ENCODE measurements at regions not wholly inside any gene's neighbourhood (a gene's known extent, or its start where the extent isn't known, plus 50 kb on each side); places are given as distances from the start of the nearest gene placed in this dataset.

DNA sequence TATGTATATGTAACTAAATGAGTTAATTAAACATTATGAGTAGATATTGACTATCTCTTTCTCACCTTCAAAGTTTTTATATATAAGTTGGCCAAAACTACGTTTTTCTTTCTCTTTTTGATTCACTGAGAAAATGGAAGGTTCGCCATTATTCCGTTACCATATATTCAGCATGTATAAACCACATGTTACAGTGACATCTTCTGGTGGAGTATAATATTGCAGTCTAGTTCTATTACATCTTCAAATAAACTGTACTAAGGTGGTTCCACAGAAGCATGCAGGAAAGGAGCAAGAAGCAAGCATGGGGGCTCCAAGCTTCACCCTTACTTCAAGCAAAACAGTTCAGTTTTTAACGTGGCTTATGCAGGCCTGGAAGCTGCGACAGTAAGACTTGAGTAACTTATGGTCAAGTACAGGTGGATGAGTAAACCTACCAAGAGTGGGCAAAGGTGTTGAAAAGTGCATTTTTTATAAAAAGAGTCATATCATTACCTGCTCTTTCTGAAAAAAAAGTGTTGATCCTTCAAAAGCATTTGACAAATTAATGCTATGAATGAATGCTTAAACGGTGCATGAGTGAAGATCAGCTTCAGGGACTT is 129.8 kb upstream of the RAB6C start:
- peaks cover 20% of the 10 kb centered on the region for H3K27me3 Mint-ChIP-seq (ENCODE audit: low read depth)
- CTCF ChIA-PET = interaction anchor here (1.1 kb wide), 2 partner anchors 22 to 25 kb away, joined by 3 to 4 read pairs; no protein-coding TSS in a partner anchor
- DNase-seq = no peak
- H3K27ac Mint-ChIP-seq = no peak overlapping the region
- H3K9me3 Mint-ChIP-seq = no peaks in the 10 kb centered on the region
- H3K4me3 Mint-ChIP-seq = no peak overlapping the region
- intact Hi-C loops (cut with micrococcal nuclease) = loop anchor here (1.0 to 2.0 kb wide), 2 partner anchors 1113 to 1527 kb away; no protein-coding TSS in a partner anchor
- H3K36me3 Mint-ChIP-seq (ENCODE audit: low read depth) = peaks cover 1% of the 10 kb centered on the region
- H3K4me1 Mint-ChIP-seq (ENCODE audit: low read depth) = no peaks in the 10 kb centered on the region

DNA sequence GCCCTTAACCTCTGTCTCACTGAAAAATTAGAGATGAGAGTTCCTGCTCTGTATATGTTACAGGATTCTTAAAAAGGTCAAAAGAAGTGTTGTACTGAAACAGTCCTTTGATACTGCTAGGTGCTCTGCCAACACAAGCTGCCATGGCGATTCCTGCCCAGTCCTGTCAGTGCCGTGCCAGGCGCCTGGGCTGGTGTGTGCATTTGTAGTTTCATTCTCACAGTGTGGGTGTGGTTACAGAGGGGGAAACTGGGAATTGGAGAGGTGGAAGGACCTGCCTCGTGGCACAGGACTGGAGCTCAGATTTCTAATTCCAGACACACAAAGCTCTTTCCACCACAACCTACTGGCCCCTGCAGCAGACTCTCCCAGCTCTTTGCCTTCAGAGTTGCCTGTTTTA is 122.3 kb upstream of the RAB6C start:
- Mint-ChIP-seq H3K36me3 (ENCODE audit: low read depth) (no peaks in the 10 kb centered on the region), H3K4me3 (no peak overlapping the region), H3K27ac (no peak overlapping the region), H3K4me1 (ENCODE audit: low read depth) (no peaks in the 10 kb centered on the region), H3K9me3 (peaks cover 3% of the 10 kb centered on the region), H3K27me3 (ENCODE audit: low read depth) (no peaks in the 10 kb centered on the region)
- intact Hi-C loops (cut with micrococcal nuclease) = no loop called here
- CTCF ChIA-PET = no interaction called here
- no peak for DNase-seq

DNA sequence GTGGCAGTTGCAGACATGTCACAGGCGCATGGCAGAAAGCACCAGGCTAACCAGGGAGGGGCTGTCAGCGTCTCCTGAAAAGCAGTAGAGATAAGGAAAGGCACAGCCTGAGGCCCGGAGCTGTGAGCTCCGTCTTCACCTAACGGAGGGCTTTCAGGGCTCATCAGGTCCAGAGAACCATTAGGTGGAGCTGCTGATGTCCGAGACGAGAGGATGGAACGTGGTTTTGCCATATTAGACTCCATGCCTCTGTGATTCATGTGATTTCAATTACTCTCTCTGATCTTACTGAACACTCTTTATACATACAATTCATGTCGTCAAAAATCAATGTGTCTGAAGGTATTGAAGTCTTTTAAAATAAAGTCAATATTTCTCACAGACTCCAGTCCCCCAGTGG is 120.3 kb upstream of the RAB6C start:
- Mint-ChIP-seq H3K36me3 (ENCODE audit: low read depth) (no peaks in the 10 kb centered on the region), H3K27me3 (ENCODE audit: low read depth) (no peaks in the 10 kb centered on the region), H3K4me1 (ENCODE audit: low read depth) (no peaks in the 10 kb centered on the region), H3K4me3 (no peak overlapping the region), H3K27ac (no peak overlapping the region), H3K9me3 (peaks cover 3% of the 10 kb centered on the region)
- intact Hi-C loops (cut with micrococcal nuclease) = no loop called here
- DNase-seq = no peak
- CTCF ChIA-PET = no interaction called here

DNA sequence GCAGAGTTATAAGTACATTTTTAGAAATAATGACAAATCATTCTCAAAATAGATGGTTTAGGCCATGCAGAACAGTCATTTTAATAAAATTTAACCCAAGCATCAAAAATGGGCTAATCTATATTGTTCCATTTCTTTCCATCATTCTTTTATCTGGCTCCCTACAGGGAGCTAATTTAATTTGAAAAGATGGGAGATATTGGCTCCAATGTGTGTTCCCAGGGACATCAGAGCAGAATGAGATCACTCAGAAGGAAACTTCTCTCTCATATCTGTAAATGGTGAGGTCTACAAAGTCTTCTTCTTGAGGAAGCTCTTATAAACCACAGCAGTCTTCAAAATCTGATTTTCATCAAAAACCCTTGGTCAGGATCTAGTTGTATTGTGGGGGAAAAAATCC is 119.4 kb upstream of the RAB6C start:
- Mint-ChIP-seq H3K27me3 (ENCODE audit: low read depth) (no peaks in the 10 kb centered on the region), H3K9me3 (peaks cover 3% of the 10 kb centered on the region), H3K27ac (no peak overlapping the region), H3K36me3 (ENCODE audit: low read depth) (no peaks in the 10 kb centered on the region), H3K4me1 (ENCODE audit: low read depth) (no peaks in the 10 kb centered on the region), H3K4me3 (no peak overlapping the region)
- CTCF ChIA-PET = no interaction called here
- no peak for DNase-seq
- intact Hi-C loops (cut with micrococcal nuclease) = no loop called here

DNA sequence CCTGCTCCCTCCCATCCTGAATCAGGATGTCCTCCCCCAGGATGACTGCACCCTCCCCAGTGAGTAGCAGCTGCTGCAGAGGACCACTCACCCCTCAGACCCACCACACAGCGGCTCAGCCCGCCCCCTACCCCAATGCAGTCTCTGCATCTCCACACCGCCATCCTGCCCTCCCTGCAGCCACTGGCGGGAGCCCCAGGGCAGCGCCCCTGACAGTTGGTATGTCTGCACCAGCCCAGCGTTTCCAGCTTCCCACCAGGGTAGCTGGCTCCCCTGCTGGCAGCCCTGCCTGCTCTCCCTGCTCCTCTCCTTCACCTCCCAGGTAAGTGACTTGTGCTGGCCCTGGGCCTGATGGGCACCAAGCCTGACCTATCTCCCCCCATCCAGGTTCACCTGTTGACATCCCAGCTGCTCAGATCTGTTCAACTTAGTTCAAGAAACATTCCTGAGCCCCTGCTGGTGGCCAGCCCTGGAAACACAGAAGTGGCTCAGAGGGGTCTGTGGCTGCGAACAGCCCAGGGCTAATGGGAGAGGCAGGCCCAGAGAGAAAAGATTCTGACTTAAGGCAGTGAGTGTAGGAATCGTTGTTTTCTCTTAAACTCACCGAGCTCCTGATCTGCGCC is 117.7 kb upstream of the RAB6C start:
- no peak for DNase-seq
- CTCF ChIA-PET = no interaction called here
- intact Hi-C loops (cut with micrococcal nuclease) = no loop called here
- Mint-ChIP-seq H3K36me3 (ENCODE audit: low read depth) (no peaks in the 10 kb centered on the region), H3K4me3 (no peak overlapping the region), H3K27ac (no peak overlapping the region), H3K27me3 (ENCODE audit: low read depth) (no peaks in the 10 kb centered on the region), H3K9me3 (no peaks in the 10 kb centered on the region), H3K4me1 (ENCODE audit: low read depth) (no peaks in the 10 kb centered on the region)

DNA sequence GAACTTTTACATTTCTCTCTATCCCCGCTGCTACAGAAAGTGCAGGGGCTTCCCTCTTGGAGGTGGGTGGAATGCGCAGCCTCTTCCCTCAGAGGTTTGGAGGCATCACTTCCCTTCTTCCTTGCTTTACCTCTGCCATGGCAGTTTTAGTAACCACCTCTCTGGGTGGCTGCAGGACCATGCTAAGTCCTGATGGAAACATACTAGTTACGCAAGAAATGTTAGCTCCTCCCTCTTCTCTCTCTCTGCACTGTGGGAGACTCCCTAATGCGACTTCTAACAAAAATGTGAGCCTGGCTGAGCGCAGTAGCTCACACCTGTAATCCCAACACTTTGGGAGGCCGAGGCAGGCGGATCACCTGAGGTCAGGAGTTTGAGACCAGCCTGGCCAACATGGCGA is 116.8 kb upstream of the RAB6C start:
- CTCF ChIA-PET = no interaction called here
- no peaks in the 10 kb centered on the region for H3K4me1 Mint-ChIP-seq (ENCODE audit: low read depth)
- H3K27ac Mint-ChIP-seq = no peak overlapping the region
- intact Hi-C loops (cut with micrococcal nuclease) = no loop called here
- no peaks in the 10 kb centered on the region for H3K9me3 Mint-ChIP-seq
- no peaks in the 10 kb centered on the region for H3K36me3 Mint-ChIP-seq (ENCODE audit: low read depth)
- H3K27me3 Mint-ChIP-seq (ENCODE audit: low read depth) = no peaks in the 10 kb centered on the region
- DNase-seq = no peak
- no peak overlapping the region for H3K4me3 Mint-ChIP-seq

DNA sequence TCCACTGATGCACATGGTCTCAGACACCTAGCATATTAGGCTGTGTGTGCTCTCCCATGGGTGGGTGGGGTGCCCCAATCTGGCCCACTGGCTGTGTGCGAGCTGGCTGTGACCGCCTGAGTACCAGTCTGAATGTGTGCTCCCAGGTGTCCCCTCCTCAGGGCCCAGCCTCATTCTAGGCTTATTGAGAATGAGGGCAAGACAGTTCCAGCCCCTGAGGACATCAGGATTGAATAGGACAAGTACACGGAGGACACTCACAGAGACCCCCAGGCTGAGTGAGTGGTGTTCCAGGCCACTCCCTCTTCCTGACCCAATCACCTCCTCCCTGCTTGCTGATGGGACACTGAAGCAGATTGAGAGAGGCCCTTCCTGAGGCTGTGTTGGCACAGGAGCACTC is 116.1 kb upstream of the RAB6C start:
- Mint-ChIP-seq H3K9me3 (no peaks in the 10 kb centered on the region), H3K4me1 (ENCODE audit: low read depth) (no peaks in the 10 kb centered on the region), H3K27me3 (ENCODE audit: low read depth) (no peaks in the 10 kb centered on the region), H3K4me3 (no peak overlapping the region), H3K36me3 (ENCODE audit: low read depth) (no peaks in the 10 kb centered on the region), H3K27ac (no peak overlapping the region)
- CTCF ChIA-PET = no interaction called here
- DNase-seq = no peak
- intact Hi-C loops (cut with micrococcal nuclease) = no loop called here

DNA sequence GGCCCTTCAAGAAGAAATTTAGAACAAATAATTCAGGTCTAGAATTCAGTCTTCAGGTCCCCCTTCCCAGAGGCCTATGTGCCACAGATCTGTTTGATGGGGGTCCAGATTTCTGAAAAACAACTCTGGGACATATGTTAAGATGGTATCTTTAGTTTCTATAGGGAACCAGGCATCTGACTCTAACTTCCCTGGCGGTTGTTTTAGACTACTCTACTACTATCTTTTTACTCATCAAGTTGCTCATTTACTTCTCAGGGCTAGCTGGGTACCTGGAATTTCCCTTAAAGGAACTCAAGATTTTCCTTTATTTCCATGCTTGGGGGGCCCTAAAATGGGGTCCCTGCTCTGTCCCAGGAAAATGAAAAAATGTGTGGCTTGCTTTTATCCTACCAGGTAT is 114.7 kb upstream of the RAB6C start:
- CTCF ChIA-PET = no interaction called here
- no peaks in the 10 kb centered on the region for H3K9me3 Mint-ChIP-seq

DNA sequence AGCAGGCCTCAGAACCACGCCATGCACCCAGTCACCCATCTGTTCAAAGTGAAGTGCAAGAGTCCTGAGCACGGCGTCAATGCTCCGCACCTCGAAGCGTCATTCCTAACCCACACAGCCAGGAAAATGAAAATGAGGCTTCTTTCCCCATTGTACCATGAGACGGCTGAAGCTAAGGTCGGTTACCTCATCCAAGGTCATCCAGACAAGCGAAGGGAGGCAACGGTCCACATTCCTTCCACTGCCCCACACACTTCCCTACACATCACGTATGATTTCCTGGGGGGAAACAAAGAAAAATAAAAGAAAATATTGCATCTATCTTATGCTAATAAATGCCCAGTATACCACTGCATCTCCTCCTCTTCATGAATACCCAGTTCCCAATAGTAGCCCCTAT is 113.5 kb upstream of the RAB6C start:
- no peaks in the 10 kb centered on the region for H3K9me3 Mint-ChIP-seq

More for the DNA sequence above, 114.7 kb upstream of the RAB6C start:
- H3K4me1 Mint-ChIP-seq (ENCODE audit: low read depth) = no peaks in the 10 kb centered on the region
- no peak overlapping the region for H3K27ac Mint-ChIP-seq
- intact Hi-C loops (cut with micrococcal nuclease) = no loop called here
- no peaks in the 10 kb centered on the region for H3K36me3 Mint-ChIP-seq (ENCODE audit: low read depth)
- DNase-seq = no peak
- H3K4me3 Mint-ChIP-seq = no peak overlapping the region
- H3K27me3 Mint-ChIP-seq (ENCODE audit: low read depth) = no peaks in the 10 kb centered on the region

DNA sequence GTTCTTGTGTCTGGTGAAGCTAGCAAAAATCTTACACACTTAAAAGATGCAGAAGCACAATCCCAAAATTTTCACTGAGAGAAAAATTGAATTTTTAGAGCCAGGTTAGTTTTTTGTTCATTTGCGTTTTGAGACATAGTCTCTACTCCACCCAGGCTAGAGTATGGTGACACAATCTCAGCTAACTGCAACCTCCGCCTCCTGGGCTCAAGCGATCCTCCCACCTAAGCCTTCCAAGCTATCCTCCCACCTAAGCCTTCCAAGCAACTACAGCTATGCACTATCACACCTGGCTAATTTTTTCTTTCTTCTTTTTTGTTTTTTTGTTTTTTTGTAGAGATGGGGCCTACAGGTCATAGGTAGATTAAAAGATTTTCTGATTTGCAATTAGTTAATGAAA is 113.1 kb upstream of the RAB6C start:
- Mint-ChIP-seq H3K36me3 (ENCODE audit: low read depth) (no peaks in the 10 kb centered on the region), H3K27ac (no peak overlapping the region), H3K9me3 (no peaks in the 10 kb centered on the region), H3K4me3 (no peak overlapping the region), H3K4me1 (ENCODE audit: low read depth) (no peaks in the 10 kb centered on the region), H3K27me3 (ENCODE audit: low read depth) (no peaks in the 10 kb centered on the region)
- intact Hi-C loops (cut with micrococcal nuclease) = no loop called here
- CTCF ChIA-PET = interaction anchor here (0.8 to 0.9 kb wide), 2 partner anchors 10 to 16 kb away, joined by 3 read pairs; no protein-coding TSS in a partner anchor
- no peak for DNase-seq

More for the DNA sequence above, 113.5 kb upstream of the RAB6C start:
- no peak overlapping the region for H3K27ac Mint-ChIP-seq
- H3K36me3 Mint-ChIP-seq (ENCODE audit: low read depth) = no peaks in the 10 kb centered on the region
- H3K4me3 Mint-ChIP-seq = no peak overlapping the region
- CTCF ChIA-PET = interaction anchor here (0.8 kb wide), 1 partner anchor 15 kb away, joined by 3 read pairs; no protein-coding TSS in a partner anchor
- no peak for DNase-seq
- intact Hi-C loops (cut with micrococcal nuclease) = no loop called here
- H3K4me1 Mint-ChIP-seq (ENCODE audit: low read depth) = no peaks in the 10 kb centered on the region
- no peaks in the 10 kb centered on the region for H3K27me3 Mint-ChIP-seq (ENCODE audit: low read depth)

DNA sequence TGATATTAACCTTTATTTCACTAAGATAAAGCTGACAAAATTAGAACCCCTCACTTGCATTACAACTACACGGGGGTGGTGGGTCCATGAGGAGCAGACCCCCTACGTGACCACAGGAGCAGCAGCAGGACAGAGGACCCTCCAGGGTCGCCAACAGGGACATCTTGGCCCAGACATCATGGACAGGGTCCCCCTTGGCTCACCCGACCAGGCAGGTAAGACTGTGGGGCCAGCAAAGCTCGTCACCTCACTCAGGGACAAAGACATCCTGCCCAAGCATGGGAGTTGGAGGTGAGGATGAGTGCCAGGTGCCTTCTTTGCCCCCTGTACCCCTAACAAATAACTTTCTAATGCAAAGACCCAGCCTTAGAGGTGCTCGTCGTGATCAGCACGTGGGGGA is 111.3 kb upstream of the RAB6C start:
- intact Hi-C loops (cut with micrococcal nuclease) = no loop called here
- Mint-ChIP-seq H3K27ac (no peak overlapping the region), H3K36me3 (ENCODE audit: low read depth) (no peaks in the 10 kb centered on the region), H3K4me1 (ENCODE audit: low read depth) (no peaks in the 10 kb centered on the region), H3K9me3 (no peaks in the 10 kb centered on the region), H3K27me3 (ENCODE audit: low read depth) (no peaks in the 10 kb centered on the region), H3K4me3 (no peak overlapping the region)
- CTCF ChIA-PET = no interaction called here
- DNase-seq = no peak

DNA sequence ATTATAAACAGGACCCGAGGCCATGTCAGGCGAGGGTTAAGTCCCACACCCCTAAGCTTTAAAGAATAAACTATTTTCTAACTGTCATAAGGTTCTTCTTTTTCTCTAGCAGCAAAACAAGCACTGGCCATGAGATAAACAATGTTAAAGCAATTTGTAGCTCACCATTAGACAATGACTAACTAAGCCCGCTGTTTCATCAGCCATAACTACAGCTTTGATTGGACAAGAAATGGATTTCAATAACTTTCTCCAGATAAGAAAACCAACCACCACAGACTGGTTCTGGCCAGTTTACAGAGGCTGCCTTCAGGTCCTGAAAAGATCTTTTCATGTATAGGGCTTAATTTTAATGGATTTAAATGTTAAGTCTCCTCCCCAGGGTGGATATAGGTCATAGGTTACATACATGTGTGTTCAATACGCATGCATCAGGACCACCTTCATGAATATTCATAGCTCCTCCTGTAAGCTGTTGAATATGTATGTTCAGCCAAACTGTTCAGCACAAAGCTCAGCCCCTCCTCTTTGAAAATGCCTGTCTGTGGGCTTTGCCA is 108.7 kb upstream of the RAB6C start:
- DNase-seq = no peak
- no peaks in the 10 kb centered on the region for H3K36me3 Mint-ChIP-seq (ENCODE audit: low read depth)
- CTCF ChIA-PET = interaction anchor here (1.0 kb wide), 1 partner anchor 20 kb away, joined by 3 read pairs; no protein-coding TSS in a partner anchor
- H3K27ac Mint-ChIP-seq = no peak overlapping the region
- intact Hi-C loops (cut with micrococcal nuclease) = loop anchor here (10.0 kb wide), 1 partner anchor 1556 kb away; the partner anchor contains the start of gene HS6ST1
- no peaks in the 10 kb centered on the region for H3K9me3 Mint-ChIP-seq
- no peaks in the 10 kb centered on the region for H3K27me3 Mint-ChIP-seq (ENCODE audit: low read depth)
- H3K4me1 Mint-ChIP-seq (ENCODE audit: low read depth) = no peaks in the 10 kb centered on the region
- no peak overlapping the region for H3K4me3 Mint-ChIP-seq

DNA sequence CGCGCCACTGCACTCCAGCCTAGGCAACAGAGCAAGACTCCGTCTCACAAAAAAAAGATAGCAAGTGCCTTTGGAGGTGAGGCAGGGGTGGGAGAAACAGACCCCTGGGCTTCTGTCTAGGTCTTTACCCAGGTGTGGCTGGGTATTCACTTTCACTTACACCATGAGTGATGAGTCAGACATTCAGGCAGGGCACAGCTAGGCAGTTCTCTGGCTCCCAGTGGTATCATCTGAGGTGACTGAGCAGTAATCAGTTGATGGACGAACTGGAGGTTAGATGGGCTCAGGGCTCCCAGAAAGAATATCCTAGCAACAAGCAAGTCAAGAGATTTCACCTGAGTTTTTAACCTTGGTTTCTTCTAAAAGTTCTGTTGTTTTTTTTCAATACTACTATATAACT is 107.0 kb upstream of the RAB6C start:
- Mint-ChIP-seq H3K4me1 (ENCODE audit: low read depth) (peaks cover 6% of the 10 kb centered on the region), H3K4me3 (no peak overlapping the region), H3K27me3 (ENCODE audit: low read depth) (no peaks in the 10 kb centered on the region), H3K36me3 (ENCODE audit: low read depth) (no peaks in the 10 kb centered on the region), H3K27ac (no peak overlapping the region), H3K9me3 (no peaks in the 10 kb centered on the region)
- no peak for DNase-seq
- intact Hi-C loops (cut with micrococcal nuclease) = loop anchor here (10.0 kb wide), 1 partner anchor 1558 kb away; the partner anchor contains the start of gene HS6ST1
- CTCF ChIA-PET = no interaction called here

Measured in activated naive CD4-positive, alpha-beta T cell treated with anti-CD3 and anti-CD28 coated beads for 36 hours (primary cell).